GM18511 (cell line): ENCODE measurements at regions not wholly inside any gene's neighbourhood (a gene's known extent, or its start where the extent isn't known, plus 50 kb on each side); places are given as distances from the start of the nearest gene placed in this dataset.

Source experiments
- ATAC-seq: cut with Tn5 transposase; IDR thresholded peaks from one replicate; pipeline ENCODE4 v1.9.1; 2021; ENCODE audit warnings: mild to moderate bottlenecking, moderate library complexity; ENCODE audit not compliant: unreplicated experiment

DNA sequence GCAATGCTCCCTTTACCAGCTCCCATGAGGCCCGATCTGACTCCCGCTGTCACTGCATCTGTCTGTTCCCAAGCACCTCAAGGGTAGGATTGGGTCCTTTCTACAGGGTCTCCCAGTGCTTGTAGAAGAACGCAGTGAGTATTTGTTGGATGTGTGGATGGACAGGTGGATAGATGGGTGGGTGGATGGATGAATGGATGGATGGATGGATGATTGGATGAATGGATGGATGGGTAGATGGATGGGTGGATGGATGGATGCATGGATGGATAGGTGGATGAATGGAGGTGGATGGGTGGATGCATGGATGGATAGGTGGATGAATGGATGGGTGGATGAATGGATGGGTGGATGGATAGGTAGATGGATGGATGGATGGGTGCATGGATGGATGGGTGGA, 91.6 kb downstream of the HS1BP3 start:
- no peak for ATAC-seq

GRCh38 chr2:20560011-20560410, 90.9 kb downstream of the HS1BP3 start:
- no peak for ATAC-seq

GRCh38 chr2:20560891-20561636, 89.8 kb downstream of the HS1BP3 start:
- ATAC-seq = no peak

- no peak for ATAC-seq
These were observed 89.1 kb downstream of the HS1BP3 start for GRCh38 chr2:20561637-20562454.

DNA sequence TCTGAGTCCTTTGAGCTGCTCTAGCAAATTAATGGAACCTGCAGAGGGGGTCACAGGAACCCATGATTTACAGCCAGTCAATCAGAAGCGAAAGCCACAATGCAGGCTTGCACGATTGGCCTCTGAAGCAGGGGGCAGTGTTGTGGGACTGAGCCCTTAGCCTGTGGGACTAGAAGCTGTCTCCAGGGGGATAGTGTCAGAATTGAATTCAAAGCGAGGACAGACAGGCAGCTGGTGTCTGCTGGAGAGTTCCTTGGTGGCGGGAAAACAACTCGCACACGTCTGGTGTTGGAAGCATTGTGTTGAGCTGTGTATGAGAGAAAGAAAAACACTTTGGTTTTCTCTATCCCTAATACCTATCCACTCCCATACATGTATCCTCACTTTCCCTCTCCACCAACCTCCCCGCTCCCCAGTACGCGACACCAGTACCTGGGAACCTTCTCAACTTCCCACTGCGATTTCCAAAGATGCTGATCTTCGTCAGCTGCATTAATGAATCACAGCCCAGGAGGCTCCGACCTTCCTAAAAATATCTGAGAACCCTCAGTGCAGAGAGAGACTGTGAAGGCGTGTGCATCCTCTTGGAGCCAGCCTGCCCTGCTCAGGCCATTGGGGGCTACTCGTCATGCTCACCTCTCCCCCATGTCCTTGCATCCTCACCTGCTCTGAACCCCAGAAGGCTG, 88.2 kb downstream of the HS1BP3 start:
- ATAC-seq = no peak

- no peak for ATAC-seq
These were observed 87.6 kb downstream of the HS1BP3 start for GRCh38 chr2:20563251-20563650.

DNA sequence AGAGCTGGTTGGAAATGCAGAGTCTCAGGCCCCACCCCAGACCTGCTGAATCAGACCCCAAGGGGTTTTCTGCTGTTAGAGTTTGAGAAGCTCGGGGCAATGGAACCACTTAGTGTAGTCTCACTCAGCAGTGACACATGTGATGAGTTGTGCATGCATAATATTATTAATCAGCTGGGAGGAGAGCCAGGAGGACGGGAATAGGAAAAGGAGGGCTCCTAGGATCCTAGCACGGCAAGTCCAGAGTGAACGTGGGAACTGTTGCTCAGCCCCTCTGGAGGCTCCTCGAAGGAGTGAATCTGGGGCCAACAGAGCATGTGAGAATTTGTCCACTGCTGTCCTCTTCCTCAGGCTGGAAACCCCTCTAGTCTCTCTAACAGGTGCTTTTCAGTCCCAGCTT, 87.1 kb downstream of the HS1BP3 start:
- ATAC-seq = no peak

GRCh38 chr2:20565101-20565622, 85.7 kb downstream of the HS1BP3 start:
- ATAC-seq = no peak

GRCh38 chr2:20565623-20566236, 85.2 kb downstream of the HS1BP3 start:
- ATAC-seq = no peak

DNA sequence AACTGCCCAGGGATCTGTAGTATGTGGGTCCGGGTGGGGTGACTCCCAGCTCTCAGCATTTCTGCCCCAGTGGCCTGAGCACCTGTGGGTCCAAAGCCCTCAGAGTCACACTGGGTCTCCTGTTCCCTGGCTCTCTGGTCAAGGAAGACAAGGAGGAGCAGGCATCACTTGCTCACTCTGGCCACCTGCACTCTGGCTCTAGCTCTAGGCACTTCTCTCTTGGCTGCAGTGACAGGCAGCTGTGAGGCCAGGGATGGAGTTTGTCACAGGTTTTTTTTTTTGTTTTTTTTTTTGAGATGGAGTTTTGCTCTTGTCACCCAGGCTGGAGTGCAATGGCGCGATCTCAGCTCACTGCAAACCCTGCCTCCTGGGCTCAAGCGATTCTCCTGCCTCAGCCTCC, 84.6 kb downstream of the HS1BP3 start:
- ATAC-seq = no peak

GRCh38 chr2:20567159-20567925, 83.6 kb downstream of the HS1BP3 start:
- ATAC-seq = no peak
